ENCODE measurements at regions not wholly inside any gene's neighbourhood (a gene's known extent, or its start where the extent isn't known, plus 50 kb on each side); places are given as distances from the start of the nearest gene placed in this dataset.

GRCh38 chr22:49243335-49243734 lies 584.3 kb downstream of the BRD1 start:
- TF ChIP-seq CTCF (IDR thresholded peaks at IDR 0.05; ENCODE audit: insufficient read depth, missing control alignments) = no peak
- no peak for FAIRE-seq
- DNase-seq (ENCODE audit: insufficient read length, low spot score) = no peak

- TF ChIP-seq CTCF (IDR thresholded peaks at IDR 0.05; ENCODE audit: insufficient read depth, missing control alignments) = no peak
- FAIRE-seq = no peak
- DNase-seq (ENCODE audit: insufficient read length, low spot score) = no peak
Observed at GRCh38 chr22:49242480-49242879, 585.2 kb downstream of the BRD1 start.

- TF ChIP-seq CTCF (IDR thresholded peaks at IDR 0.05; ENCODE audit: insufficient read depth, missing control alignments) = no peak
- FAIRE-seq = no peak
- no peak for DNase-seq (ENCODE audit: insufficient read length, low spot score)
Observed at GRCh38 chr22:49241174-49241851, 586.4 kb downstream of the BRD1 start.

- FAIRE-seq = no peak
- DNase-seq (ENCODE audit: insufficient read length, low spot score) = no peak
- TF ChIP-seq CTCF (IDR thresholded peaks at IDR 0.05; ENCODE audit: insufficient read depth, missing control alignments) = no peak
Observed at GRCh38 chr22:49240472-49240871, 587.2 kb downstream of the BRD1 start.

GRCh38 chr22:49240016-49240380 lies 587.7 kb downstream of the BRD1 start:
- no peak for TF ChIP-seq CTCF (IDR thresholded peaks at IDR 0.05; ENCODE audit: insufficient read depth, missing control alignments)
- no peak for DNase-seq (ENCODE audit: insufficient read length, low spot score)
- no peak for FAIRE-seq

- FAIRE-seq (no peak), DNase-seq (ENCODE audit: insufficient read length, low spot score) (no peak)
- no peak for TF ChIP-seq CTCF (IDR thresholded peaks at IDR 0.05; ENCODE audit: insufficient read depth, missing control alignments)
Observed at GRCh38 chr22:49239264-49240015, 588.2 kb downstream of the BRD1 start.

All from D721Med (cell line).